ENCODE measurements at regions not wholly inside any gene's neighbourhood (a gene's known extent, or its start where the extent isn't known, plus 50 kb on each side); places are given as distances from the start of the nearest gene placed in this dataset.

GRCh38 chr4:72677886-72678285 lies 108.9 kb upstream of the ADAMTS3 start:
- TF ChIP-seq CTCF (conservative IDR thresholded peaks at IDR 0.05 in 1 of 2, IDR thresholded peaks at IDR 0.05 in 1 of 2; ENCODE audit: low read depth in 1 of 2, low read length in 2 of 2) (no peak), EZH2 (IDR thresholded peaks at IDR 0.05; ENCODE audit: low read length, missing control alignments) (no peak)
